GM19468 (cell line): ENCODE measurements at regions not wholly inside any gene's neighbourhood (a gene's known extent, or its start where the extent isn't known, plus 50 kb on each side); places are given as distances from the start of the nearest gene placed in this dataset.

ENCODE experiments used
- ATAC-seq: cut with Tn5 transposase; IDR thresholded peaks from one replicate; pipeline ENCODE4 v1.9.1; 2021; ENCODE audit warnings: mild to moderate bottlenecking, moderate library complexity, moderate number of reproducible peaks; ENCODE audit not compliant: unreplicated experiment; ENCODE audit errors: extremely low read depth

GRCh38 chr13:65026505-65026904 lies 2203.6 kb downstream of the PCDH9 start:
- ATAC-seq: no peak

DNA sequence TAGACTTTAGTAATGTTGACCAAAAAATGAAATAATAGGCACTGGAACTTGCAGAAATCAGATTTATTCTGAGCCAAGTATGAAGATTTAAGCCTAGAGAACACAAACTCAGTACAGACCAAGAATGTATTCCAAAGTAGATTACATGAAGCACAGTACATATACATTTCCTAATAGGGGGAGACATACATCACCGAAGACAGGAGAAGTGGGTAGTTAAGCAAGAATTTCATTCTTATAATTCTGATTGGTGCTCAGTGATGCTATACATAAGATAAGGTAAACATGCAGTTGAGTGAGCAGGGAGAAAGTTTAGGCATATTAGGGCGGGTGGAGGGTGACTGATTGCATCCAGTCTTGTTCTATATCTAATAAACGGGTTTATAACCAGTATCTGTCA lies 2218.8 kb downstream of the PCDH9 start:
- ATAC-seq: no peak

DNA sequence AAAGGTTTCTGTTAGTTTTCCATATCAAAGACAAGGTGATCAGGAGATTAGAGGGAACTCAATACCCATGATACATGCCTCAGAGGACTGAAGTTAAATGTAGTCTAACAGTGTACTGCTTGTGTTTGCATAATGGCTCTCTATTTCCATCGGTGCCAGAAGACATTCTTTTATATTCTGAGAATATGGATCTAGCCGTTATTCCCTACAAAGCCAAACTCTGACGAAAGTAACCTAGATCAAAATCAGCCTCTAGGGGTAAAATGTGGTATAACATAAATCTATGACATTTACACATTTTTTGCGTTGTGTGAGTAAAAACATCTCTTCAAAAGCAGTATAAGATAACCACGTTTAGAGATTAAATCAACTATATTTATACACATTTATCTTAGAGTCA lies 2232.7 kb downstream of the PCDH9 start:
- ATAC-seq: no peak

- ATAC-seq: no peak
Observed at GRCh38 chr13:64993514-64994164, 2236.5 kb downstream of the PCDH9 start.

DNA sequence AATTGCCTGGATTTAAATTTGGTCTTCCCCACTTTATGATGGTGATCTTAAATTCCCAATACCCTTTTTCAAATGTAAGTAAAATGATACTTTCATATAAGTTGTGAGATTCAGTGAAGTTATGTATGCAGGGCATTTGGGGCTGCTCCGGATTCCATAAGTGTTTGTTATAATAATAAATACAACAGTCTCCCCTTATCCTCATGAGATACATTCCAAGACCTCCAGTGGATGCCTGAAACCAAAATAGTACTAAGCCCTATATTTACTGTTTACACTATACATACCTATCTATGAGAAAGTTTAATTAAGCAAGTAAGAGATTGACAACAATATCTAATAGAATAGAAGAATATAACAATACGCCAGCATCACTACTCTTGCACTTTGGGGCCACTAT lies 2237.8 kb downstream of the PCDH9 start:
- ATAC-seq: no peak

DNA sequence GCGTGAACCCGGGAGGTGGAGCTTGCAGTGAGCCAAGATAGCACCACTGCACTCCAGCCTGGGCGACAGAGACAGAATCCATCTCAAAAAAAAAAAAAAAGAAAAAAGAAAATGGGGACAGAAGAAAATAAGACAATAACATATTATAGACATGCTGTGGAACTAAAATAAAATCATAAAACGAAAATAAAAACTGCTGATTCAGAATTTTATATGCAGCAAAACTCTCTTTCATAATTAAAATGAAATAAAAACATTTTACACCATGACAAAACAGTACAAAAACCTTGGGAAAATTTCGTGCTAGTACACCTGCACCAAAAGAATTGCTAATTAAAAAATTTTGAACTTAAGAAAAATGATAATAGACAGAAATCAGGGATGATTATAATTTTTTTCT lies 2245.1 kb downstream of the PCDH9 start:
- ATAC-seq: no peak

DNA sequence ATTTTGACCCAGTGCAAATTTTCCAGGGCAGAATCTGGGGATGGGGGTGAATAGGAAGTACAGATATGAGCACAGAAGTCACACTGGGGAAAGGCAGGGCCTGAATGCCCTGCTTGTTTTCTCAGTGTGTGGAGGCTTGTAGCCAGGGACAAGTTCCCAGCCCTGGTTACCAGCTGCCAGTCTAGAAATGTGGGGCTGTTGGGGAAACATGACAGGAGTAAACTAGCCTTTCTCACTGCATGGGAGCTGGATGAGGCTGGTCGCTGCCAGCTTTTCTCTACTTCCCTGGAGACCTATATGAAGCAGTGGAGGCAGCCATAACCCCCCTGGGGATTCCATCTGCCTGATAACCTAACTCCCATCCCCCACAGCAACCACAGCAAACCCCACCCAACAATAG lies 2267.7 kb downstream of the PCDH9 start:
- ATAC-seq: no peak

GRCh38 chr13:64959276-64959675 lies 2270.9 kb downstream of the PCDH9 start:
- ATAC-seq: no peak

DNA sequence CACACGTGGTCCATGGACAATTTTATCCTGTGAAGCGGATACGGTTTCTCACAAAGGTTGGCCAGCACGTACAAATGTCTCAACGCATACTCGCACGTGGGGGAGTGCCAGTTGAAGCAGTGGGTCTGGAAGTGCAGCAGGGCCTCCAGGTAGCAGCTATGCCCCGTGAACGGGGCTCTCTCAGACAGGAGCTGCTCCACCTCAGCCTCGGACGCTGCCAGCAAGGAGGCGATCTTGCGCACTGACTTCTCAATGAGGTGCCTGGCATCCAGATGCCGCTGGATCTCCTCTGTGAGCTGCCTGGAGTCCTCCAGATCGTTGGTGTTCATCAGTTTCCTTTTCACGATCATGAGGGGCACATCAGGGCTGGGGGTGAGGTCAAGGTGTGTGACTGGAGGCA lies 2272.0 kb downstream of the PCDH9 start:
- no peak for ATAC-seq

DNA sequence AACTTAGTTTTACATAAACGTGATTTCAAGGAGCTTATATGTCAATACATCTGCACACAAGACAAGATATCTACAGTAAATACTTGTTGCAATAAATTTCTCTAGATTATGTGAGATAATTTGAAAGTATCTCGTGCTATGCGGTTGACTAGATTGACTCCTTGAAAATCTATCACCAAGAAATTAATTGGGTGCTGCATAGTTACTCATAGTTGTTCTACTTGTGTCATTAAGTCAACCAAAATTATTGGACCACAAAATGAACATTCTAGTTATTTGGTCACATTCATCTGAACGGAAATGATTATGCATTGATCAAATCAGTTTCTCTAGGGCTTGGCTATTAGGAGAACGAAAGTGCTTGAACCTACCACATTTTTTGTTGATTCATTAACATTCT lies 2291.5 kb downstream of the PCDH9 start:
- ATAC-seq: no peak

DNA sequence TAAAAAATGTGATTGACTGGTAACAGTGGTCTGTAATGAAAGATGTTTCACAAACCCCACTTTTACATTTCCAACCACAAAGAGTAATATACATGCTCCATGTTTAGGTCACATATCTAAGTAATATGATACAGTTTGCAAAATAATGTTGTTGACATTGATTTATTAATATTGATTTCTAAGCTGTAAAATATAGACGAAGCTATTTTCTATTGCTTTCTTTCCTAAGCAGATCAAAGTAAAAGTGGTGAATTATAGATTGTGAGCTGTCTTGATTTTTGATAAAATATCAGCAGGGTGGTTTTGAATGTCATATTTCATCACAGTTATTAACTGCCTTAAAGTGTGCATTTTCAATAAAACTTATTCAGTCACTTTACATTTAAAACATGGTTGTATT lies 2292.8 kb downstream of the PCDH9 start:
- no peak for ATAC-seq

DNA sequence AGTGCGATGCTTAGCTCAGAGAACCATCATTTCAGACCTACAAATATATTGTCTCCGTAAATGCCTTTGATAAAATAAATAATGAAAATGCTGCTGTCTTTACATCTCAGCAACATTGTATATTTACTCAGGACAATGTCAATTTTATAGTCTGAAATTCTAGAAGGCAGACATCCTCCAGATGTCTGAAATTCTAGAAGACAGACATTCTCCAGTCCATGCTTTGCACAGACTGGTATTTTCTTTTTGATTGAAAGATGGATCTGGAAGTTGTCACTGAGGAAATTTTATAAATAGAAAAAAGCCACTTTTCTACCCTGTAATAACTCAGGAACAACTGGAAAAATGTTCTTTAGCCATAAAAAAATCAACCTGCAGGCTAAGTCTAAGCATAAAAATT lies 2293.3 kb downstream of the PCDH9 start:
- ATAC-seq: no peak

DNA sequence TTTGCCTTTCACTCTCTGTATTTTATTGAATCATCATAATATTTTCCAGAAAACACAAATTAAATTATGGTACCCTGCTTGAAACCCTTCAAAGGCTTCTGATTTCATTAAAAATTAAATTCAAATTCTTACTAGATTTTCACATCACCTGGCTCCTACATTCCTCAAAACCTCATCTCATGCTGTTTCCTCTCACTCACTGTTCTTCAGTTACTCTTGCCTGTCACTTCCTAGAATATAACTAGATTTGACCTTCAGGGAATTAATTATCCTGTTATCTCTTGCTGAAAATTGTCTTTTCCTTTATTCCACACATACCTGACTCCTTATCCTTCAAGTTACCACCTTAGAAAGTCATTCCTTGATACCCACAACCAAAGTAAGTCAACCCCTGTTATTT lies 2294.7 kb downstream of the PCDH9 start:
- ATAC-seq: no peak

DNA sequence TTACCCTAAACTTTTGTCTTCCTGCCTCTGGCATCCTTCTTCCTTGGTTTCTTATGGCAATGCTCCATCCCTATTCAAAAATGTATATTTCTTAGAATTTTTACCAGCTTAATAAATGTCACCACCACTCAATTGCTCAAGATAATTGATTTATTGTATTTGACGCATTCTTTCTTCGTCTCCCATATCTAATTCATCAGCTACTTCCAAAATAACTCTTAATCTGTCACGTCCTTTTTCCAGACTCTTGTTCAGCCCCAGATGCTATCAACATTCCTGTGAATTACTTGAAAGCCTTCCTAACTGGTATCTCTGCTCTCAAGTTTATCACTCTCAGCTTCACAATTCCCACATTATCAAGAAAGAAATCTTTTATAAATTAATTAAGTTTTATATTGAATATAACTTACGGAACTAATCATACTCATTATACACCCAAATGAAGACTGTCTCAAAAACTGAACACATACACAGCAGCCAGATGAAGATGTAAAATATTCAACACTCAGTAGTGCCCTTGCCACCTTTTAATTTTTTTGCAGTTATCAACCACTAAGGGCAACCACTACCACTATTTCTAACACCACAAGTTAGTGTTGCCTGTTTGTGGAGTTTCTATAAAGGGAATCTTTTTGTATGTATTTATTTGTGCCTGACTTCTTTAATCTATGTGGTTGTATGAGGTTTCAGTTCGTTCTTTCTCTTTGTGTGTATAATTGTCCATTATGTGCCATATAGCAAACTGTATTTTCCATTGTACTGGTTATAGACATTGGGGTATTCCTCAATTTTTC lies 2295.4 kb downstream of the PCDH9 start:
- no peak for ATAC-seq

DNA sequence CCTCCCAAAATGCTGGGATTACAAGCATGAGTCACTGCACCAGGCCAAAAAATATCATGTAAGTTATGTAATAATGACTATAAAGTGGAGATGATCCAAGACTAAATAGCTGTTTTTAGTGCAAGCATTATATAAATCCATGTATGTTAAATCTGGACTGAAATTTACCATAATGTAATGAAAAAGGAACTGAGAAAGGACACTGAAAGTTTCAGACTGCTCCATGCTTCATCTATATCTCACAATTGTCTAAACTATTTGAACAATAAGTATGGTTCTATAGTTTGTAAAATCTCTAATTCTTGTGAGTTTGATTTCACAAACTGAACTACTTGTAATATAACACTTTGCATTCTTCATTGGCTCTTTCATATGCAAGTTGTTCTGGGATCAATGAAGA lies 2299.5 kb downstream of the PCDH9 start:
- ATAC-seq: no peak

- ATAC-seq: no peak
Observed at GRCh38 chr13:64928696-64929499, 2301.2 kb downstream of the PCDH9 start.

DNA sequence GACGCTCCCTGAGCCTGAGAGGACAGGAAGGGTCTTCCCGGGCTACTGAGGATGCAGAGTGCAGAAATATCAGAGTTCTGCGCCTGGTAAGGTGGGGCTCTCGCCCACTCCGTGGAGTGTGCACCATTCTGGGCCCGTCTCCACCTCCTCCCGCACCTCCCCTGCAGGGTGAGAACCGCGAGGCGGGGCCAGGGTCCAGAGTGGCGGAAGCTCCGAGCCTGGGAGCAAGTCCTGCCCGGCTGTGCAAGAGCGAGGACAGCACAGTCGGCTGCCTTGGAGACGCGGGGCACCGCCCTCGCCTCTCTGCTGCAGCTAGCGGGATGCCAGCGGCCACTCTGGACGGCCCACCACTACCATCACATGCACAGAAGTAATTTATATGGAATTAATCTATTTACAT lies 2304.4 kb downstream of the PCDH9 start:
- no peak for ATAC-seq

DNA sequence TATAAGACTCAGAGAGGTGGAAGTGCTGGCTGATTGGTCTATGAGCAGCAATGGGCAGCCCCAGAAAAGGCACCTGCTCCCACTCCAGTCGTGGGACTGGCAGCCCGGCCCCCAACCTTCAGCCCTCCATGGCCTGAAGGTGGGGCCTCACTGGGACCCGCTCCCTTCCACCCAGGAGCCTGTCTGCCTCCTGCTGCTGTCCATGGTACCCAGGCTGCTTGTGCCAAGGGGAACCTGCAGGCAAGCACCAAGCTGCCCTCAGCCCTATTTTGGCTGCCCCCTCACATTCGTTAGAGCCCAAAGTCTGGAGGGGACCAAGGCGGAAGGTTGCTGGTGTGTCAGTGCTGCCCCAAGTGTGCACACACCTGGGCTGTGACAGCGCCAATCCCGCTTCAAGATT lies 2304.9 kb downstream of the PCDH9 start:
- ATAC-seq: no peak

DNA sequence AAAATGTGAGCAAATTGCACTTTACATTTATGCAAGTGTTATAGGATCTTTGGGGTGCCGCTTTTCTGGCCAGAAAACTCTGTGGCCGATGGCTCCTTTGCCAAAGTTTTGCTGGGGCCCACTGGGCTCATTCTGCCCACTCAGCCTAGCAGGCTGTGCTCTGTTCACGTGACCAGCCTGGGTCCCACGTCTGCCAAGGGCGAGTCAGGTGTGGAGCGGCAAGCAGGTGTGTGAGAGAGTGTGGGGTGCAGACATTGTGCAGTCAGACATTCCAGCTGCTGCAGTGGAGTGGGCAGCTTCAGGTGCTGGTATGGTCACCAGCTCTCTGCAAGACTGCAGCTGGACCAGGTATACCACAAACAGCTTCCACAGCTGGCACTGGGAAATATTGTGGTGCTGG lies 2305.7 kb downstream of the PCDH9 start:
- ATAC-seq: no peak

- no peak for ATAC-seq
Observed at GRCh38 chr13:64917566-64917965, 2312.6 kb downstream of the PCDH9 start.

DNA sequence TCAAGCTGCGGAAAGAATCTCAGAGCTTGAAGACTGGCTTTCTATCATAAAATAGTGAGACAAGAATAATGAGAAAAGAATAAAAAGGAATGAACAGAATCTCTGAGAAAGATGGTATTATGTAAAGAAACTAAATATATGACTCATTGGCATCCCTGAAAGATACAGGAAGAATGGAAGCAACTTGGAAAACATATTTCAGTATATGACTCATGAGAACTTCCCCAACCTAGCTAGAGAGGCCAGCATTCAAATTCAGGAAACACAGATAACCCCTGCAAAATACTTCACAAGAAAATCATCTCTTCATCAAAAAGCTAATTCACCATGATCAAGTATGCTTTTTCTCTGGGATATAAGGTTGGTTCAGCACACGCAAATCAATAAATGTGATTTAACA lies 2318.0 kb downstream of the PCDH9 start:
- ATAC-seq: no peak
